SK-N-SH treated with all-trans-retinoic acid at 6 μM for 48 hours (cell line): ENCODE measurements at regions not wholly inside any gene's neighbourhood (a gene's known extent, or its start where the extent isn't known, plus 50 kb on each side); places are given as distances from the start of the nearest gene placed in this dataset.

ENCODE experiments used
- ARNTL ChIP-seq: fragments of 450-650 bp; formaldehyde crosslinking; IDR thresholded peaks from 2 replicates; pipeline ENCODE4 v1.5.0; 2020; ENCODE audit warnings: low read depth, mild to moderate bottlenecking, moderate library complexity, borderline replicate concordance
- CSDC2 ChIP-seq: fragments of 250-450 bp; sonication (Bioruptor Pico); IDR thresholded peaks from 2 replicates; pipeline ENCODE4 v1.5.0; 2020; ENCODE audit warnings: mild to moderate bottlenecking, moderate library complexity
- ISL1 ChIP-seq: fragments of 250-450 bp; sonication (Bioruptor Pico); IDR thresholded peaks from 2 replicates; pipeline ENCODE4 v2.1.2; 2022; ENCODE audit warnings: mild to moderate bottlenecking, moderate library complexity
- PPARA ChIP-seq: fragments of 250-450 bp; sonication (Bioruptor Pico); IDR thresholded peaks from 2 replicates; pipeline ENCODE4 v1.5.0; 2020; ENCODE audit warnings: mild to moderate bottlenecking, borderline replicate concordance
- SNAI2 ChIP-seq: fragments of 250-450 bp; sonication (Bioruptor Pico); IDR thresholded peaks from 2 replicates; pipeline ENCODE4 v1.5.0; 2020; ENCODE audit warnings: mild to moderate bottlenecking, moderate library complexity
- TCF4 ChIP-seq: fragments of 250-450 bp; sonication (Bioruptor Pico); IDR thresholded peaks from 2 replicates; pipeline ENCODE4 v1.8.0; 2021; ENCODE audit warnings: mild to moderate bottlenecking, moderate library complexity, borderline replicate concordance
- TOX ChIP-seq: fragments of 250-450 bp; sonication (Bioruptor Pico); IDR thresholded peaks from 2 replicates; pipeline ENCODE4 v1.8.0; 2021; ENCODE audit warnings: mild to moderate bottlenecking, moderate library complexity, borderline replicate concordance
- ZC3H10 ChIP-seq: fragments of 250-450 bp; sonication (Bioruptor Pico); IDR thresholded peaks from 2 replicates; pipeline ENCODE4 v1.5.1; 2021; ENCODE audit warnings: mild to moderate bottlenecking, moderate library complexity
- ZFP30 ChIP-seq: fragments of 450-650 bp; formaldehyde crosslinking; IDR thresholded peaks from 2 replicates; pipeline ENCODE4 v1.5.0; 2022; ENCODE audit warnings: mild to moderate bottlenecking, moderate library complexity
- ZNF8 ChIP-seq: fragments of 450-650 bp; formaldehyde crosslinking; IDR thresholded peaks from 2 replicates; pipeline ENCODE4 v1.5.0; 2020; ENCODE audit warnings: mild to moderate bottlenecking, moderate library complexity
- TF ChIP-seq, protein P1 (sequence below): fragments of 250-450 bp; sonication (Bioruptor Pico); IDR thresholded peaks from 2 replicates; pipeline ENCODE4 v1.5.1; 2020; ENCODE audit warnings: low read depth, mild to moderate bottlenecking, moderate library complexity
- TF ChIP-seq, protein P2 (sequence below): fragments of 250-450 bp; sonication (Bioruptor Pico); IDR thresholded peaks from 2 replicates; pipeline ENCODE4 v1.8.0; 2020; ENCODE audit warnings: mild to moderate bottlenecking, moderate library complexity, borderline replicate concordance
- TF ChIP-seq, protein P3 (sequence below): fragments of 250-450 bp; sonication (Bioruptor Pico); IDR thresholded peaks from 2 replicates; pipeline ENCODE4 v1.5.1; 2021; ENCODE audit warnings: mild to moderate bottlenecking, moderate library complexity

DNA sequence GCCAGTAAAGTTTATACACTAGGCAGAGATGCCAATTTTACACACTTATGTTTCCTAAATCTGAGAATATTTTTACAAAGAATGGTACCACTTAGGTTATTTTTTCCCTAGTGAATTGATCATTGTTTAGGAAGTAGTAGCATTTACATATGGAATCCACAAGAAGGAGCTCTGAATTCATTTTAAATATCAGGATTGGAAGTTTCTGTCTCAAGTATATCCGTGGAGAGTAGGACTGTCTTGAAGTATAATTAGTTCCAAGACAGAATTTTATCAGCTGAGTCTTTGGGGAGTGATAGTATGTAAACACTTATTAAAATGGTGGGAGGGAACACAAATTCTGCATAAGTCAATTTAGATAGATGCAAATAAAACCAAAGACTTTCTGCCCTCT is 82.3 kb upstream of the FAM98A start:
- TF ChIP-seq ZNF8 (CRISPR knock-in tag) (no peak), ZFP30 (CRISPR knock-in tag) (no peak), SNAI2 (no peak), TOX (CRISPR knock-in tag) (no peak), ARNTL (no peak), ISL1 (CRISPR knock-in tag) (no peak), PPARA (no peak), TCF4 (CRISPR knock-in tag) (no peak), CSDC2 (CRISPR knock-in tag) (no peak), ZC3H10 (CRISPR knock-in tag) (no peak)
- TF ChIP-seq, protein P1, sequence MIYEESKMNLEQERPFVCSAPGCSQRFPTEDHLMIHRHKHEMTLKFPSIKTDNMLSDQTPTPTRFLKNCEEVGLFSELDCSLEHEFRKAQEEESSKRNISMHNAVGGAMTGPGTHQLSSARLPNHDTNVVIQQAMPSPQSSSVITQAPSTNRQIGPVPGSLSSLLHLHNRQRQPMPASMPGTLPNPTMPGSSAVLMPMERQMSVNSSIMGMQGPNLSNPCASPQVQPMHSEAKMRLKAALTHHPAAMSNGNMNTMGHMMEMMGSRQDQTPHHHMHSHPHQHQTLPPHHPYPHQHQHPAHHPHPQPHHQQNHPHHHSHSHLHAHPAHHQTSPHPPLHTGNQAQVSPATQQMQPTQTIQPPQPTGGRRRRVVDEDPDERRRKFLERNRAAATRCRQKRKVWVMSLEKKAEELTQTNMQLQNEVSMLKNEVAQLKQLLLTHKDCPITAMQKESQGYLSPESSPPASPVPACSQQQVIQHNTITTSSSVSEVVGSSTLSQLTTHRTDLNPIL (CRISPR knock-in tag), result no peak
- TF ChIP-seq, protein P2, sequence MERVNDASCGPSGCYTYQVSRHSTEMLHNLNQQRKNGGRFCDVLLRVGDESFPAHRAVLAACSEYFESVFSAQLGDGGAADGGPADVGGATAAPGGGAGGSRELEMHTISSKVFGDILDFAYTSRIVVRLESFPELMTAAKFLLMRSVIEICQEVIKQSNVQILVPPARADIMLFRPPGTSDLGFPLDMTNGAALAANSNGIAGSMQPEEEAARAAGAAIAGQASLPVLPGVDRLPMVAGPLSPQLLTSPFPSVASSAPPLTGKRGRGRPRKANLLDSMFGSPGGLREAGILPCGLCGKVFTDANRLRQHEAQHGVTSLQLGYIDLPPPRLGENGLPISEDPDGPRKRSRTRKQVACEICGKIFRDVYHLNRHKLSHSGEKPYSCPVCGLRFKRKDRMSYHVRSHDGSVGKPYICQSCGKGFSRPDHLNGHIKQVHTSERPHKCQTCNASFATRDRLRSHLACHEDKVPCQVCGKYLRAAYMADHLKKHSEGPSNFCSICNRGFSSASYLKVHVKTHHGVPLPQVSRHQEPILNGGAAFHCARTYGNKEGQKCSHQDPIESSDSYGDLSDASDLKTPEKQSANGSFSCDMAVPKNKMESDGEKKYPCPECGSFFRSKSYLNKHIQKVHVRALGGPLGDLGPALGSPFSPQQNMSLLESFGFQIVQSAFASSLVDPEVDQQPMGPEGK, result no peak
- TF ChIP-seq, protein P3, sequence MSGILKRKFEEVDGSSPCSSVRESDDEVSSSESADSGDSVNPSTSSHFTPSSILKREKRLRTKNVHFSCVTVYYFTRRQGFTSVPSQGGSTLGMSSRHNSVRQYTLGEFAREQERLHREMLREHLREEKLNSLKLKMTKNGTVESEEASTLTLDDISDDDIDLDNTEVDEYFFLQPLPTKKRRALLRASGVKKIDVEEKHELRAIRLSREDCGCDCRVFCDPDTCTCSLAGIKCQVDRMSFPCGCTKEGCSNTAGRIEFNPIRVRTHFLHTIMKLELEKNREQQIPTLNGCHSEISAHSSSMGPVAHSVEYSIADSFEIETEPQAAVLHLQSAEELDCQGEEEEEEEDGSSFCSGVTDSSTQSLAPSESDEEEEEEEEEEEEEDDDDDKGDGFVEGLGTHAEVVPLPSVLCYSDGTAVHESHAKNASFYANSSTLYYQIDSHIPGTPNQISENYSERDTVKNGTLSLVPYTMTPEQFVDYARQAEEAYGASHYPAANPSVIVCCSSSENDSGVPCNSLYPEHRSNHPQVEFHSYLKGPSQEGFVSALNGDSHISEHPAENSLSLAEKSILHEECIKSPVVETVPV, result no peak
